Loucy (cell line): ENCODE measurements at regions not wholly inside any gene's neighbourhood (a gene's known extent, or its start where the extent isn't known, plus 50 kb on each side); places are given as distances from the start of the nearest gene placed in this dataset.

Source experiments
- CTCF ChIP-seq: fragments of 200-600 bp; sonication (generic); conservative IDR thresholded peaks from 2 replicates; pipeline ENCODE4 v1.5.1; 2014; ENCODE audit warnings: mild to moderate bottlenecking, antibody characterized with exemption, low read length
- EZH2phosphoT487 ChIP-seq: fragments of 200-600 bp; IDR thresholded peaks from 2 replicates; pipeline ENCODE4 v1.6.1; 2018; ENCODE audit warnings: antibody characterized with exemption, mild to moderate bottlenecking, moderate library complexity, borderline replicate concordance

- TF ChIP-seq CTCF (no peak), EZH2phosphoT487 (no peak)
Observed at GRCh38 chr1:80054129-80054528, 1047.6 kb upstream of the ADGRL4 start.
